KG1 (cell line): ENCODE measurements at regions not wholly inside any gene's neighbourhood (a gene's known extent, or its start where the extent isn't known, plus 50 kb on each side); places are given as distances from the start of the nearest gene placed in this dataset.

Experiments used
- DNase-seq: peaks from one replicate; lab custom pipeline; 2025; lab: John Stamatoyannopoulos, UW

DNA sequence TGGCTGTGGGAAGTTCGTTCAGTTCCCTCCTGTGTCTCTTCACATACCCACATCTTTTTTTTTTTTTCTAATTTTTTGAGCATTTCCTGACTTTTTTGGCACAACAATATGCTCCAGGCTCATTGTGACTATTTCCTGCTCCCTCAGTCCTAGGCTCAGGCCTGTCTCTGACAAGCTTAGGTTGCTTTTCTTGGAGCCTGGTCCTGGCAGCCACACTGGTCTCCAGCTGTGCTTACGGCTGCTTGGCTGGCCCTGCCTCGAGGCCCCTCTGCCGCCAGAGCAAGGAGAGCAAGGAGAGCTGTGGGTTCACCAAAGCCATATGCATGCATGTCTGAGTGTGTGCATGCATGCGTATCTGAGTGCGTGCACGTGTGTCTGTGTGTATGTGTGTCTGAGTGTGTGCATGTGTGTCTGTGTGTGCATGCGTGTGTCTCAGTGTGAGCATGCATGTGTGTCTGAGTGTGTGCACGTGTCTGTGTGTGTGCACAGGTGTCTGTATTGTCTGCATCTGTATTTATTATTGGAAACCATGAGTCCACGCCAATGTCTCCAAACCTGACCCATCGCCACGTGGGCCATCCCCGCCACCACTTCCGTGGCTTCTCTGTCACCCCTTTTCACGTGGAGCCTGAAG is 766.1 kb upstream of the SALL3 start:
- DNase-seq = no peak

DNA sequence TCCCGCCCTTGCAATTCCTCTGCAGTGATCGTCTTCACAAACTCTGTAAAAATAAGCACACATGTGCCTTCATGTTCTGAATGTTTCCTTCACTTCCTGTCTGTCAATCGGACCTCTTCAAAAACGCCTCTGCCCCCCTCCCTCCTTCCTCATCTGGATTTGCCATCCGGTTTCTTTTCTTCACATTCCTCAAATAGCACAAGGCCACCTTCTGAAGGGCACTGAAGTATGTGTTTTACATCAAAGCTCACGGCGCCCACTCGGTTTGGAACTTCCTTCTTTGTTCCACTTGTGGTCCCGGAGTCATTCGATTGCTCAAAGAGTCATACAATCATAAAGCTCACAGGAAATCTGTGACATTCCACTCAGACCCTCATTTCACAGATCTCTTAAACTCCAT is 758.1 kb upstream of the SALL3 start:
- no peak for DNase-seq

DNA sequence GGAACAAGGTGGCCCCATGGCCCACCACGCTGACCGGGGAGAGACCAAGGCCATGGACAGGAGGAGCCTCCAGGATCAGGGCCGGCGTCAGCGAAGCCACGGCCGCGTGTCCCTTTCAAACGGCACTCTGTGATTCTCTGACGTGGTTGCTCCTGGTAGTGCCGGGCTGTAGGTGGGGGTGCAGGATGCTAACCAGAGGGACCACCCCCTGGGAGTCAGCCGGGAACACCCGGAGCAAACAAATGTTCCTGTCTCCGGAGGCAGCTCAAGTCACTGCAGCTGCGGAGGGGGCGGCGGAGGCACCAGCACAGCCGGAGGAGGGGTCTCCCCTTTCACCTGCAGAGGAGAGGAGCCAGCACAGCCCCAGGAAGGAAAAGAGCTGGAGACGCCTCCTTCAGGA is 750.6 kb upstream of the SALL3 start:
- no peak for DNase-seq

GRCh38 chr18:78230911-78231310 is 748.7 kb upstream of the SALL3 start:
- DNase-seq = no peak

DNA sequence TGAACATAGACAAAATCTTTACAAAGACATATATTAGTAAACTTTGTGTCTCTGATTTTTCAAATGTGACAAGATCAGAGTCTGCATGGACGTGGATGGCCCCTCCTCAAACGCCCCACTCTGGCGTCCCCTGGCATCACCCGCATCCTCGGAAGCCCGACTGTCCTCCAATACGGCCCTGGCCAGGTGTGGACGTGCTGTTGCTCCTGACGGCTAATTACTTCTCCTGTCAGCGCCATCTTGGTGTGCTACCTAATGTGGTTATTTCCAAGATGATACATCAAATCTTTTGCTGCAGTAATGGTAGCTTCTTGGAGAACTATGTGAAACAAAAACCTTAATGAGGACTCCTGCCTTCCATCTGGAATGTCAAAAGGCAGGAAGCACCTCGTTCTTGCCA is 747.4 kb upstream of the SALL3 start:
- no peak for DNase-seq

GRCh38 chr18:78237864-78238263 is 741.8 kb upstream of the SALL3 start:
- no peak for DNase-seq

- DNase-seq = no peak
Measured at GRCh38 chr18:78238404-78239089, 741.1 kb upstream of the SALL3 start.

GRCh38 chr18:78239090-78239457 is 740.5 kb upstream of the SALL3 start:
- DNase-seq = no peak

DNA sequence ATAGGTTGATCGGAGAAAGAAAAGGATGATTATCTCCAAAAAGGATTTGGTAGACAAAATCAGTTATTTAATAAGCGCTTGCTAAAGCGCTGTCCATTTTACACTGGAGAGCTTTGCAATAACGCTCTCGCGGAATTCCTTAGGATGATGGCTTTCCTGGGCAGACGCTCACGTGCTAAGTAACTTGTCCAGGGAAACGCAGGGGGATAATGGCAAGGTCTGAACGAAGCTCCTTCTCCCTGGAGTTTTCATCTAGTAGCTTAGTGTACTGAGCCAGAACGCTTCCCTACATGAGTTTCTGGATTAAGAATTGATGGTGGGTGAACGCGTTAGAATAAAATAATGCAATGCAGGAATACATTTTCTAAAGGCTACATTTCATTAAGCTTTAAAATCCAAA is 739.5 kb upstream of the SALL3 start:
- no peak for DNase-seq

DNA sequence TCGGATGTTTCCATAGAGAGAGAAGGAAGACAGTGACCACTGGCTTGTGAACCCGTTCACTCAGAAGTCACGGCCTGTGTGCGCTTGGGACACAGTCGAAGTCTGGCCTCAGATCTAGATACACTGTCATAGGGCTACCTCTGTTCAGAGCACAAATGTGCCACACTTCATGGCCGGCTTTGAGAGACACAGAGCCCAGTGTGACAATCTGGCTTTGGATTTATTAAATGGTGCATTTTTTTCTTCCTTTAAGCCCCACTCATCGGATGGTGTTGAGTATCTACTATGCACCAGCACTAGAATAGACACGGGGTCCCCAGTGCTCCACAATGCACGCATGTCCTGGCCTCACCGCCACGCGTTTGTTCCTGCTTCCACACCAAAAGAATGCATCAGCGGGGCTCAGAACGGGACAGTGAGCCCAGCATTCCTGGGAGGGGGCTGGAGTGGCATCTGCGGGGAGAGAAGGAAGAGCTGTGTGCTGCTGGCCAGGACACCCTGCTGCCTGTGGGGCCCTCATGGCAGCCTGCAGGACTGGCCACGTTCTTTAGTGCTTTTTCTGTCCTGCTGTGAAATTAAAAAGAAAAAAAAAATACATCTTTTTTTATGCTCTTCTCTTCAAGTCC is 738.9 kb upstream of the SALL3 start:
- DNase-seq = no peak

DNA sequence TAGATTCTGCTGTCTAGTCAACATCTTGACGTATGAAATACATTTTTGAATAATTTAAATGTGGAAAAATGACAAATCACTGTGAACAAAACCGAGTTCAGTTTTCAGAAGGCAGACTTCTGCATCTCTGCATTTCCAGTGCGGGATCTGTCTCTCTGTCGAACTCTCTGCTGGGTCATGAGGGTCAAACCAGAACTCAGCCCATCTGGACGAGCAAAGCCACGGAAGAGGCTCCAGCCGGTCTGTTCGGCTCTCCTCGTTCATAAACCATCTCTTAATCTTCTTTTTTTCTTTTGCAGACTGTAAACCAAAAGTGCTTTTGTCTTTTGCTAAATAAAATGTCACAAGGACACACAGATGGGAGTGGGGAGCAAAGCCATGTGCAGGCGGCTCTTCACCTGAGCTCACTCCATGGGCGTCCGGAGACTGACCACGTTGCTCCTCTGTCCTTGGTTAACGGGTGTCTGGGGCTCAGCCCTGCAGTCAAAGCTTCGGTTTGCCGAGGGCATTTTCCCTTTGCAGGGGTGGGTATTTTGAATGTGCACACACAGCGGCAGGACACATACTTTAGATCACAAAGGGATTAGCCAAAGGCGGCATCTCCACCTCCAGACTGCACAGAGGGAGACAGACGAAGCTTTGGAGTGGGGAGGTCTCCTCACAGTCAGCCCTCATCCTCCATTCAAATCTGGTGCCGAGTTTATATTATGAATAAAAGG is 737.9 kb upstream of the SALL3 start:
- DNase-seq = no peak

DNA sequence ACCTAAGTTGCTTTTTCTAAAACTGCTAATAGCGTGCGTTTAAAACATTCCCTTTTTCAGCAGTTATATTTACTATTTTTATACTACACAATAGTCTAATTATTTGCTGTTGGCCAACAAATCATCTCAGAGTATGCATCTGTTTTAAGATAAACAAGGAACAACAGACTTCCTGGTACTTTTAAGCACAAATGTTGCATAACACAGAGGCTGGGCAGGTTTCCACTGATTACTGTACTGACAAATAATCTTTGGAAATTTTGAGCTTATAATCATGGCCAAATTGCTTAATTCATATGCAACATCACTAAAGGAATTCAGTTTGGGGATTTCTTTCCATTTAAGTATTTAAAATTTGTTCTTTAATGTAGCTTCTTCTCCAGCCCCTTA is 737.4 kb upstream of the SALL3 start:
- DNase-seq = no peak

DNA sequence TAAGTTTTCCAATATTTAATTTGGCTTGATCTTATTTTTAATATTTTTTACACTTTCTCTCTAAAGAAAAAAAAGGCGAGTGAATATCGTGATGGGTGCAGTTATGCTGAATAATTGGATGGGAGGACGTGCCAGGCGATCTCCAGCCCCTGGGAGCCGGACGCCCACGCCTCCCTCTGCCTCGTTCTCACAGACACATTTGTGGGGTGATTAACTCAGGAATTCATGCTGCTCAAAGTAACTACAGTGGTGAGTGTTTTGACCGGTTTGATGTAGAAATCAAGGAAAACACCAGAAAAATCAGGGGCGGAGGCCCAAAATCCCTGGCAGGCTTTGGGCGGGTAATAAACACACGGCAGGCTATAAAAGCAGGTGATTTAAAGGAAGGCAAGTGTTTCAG is 736.8 kb upstream of the SALL3 start:
- no peak for DNase-seq

DNA sequence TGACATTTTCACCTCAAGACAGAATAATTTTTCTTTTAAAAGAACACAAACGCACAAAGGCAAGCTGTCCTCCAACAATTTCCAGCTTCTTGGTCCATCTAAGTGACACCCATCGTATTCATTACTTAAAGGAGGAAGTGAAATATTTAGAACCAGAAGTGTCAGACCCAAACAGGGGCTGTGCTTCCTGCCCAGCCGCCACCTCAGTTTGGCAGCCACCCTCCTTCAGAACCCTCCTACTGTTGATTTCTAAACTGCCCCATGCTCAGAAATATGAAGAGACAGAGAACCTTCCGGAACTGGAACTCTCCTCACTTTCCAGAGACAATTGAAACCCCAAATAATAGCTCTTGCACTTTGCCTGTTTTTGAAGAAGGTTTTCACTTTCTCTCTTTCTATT is 734.8 kb upstream of the SALL3 start:
- DNase-seq = no peak

GRCh38 chr18:78245451-78245850 is 734.2 kb upstream of the SALL3 start:
- no peak for DNase-seq

DNA sequence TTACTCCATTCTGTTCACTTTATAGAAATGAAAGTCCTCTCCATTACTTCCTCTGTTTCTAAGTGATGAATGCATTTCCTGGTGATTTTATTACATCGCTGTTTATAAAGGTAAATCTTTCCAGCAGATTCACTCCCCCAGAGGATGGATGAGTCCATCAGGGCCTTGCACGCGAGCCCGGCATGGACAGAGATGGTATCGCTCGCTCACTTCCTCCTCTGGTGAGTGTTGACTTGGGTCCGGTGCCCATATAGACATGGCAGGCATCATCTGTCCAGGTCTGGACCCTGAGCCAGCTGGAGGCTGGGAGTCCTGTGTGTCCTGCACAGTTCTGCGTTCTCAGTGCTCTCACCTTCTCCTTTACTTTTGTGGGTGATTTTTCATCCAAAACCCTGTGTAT is 733.6 kb upstream of the SALL3 start:
- DNase-seq = no peak

DNA sequence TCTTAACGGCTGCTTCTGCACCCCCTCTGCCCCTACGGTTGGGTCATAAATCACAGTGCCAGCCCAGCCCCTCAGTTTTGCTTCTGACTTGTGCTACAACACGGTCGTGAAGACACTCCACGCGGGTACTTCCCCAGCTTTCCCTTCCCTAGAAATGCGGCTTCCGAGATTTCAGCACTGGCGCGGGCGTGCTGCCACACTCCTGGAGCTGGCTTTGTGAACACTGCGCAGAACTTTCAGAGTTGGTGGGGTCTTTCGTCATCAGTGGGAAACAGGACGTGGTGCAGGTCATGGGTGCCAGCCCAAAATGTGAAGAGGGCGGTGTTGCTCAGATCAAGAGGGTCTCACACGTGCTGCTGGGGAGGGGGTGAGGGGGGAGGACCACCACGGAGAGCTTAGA is 733.0 kb upstream of the SALL3 start:
- no peak for DNase-seq

DNA sequence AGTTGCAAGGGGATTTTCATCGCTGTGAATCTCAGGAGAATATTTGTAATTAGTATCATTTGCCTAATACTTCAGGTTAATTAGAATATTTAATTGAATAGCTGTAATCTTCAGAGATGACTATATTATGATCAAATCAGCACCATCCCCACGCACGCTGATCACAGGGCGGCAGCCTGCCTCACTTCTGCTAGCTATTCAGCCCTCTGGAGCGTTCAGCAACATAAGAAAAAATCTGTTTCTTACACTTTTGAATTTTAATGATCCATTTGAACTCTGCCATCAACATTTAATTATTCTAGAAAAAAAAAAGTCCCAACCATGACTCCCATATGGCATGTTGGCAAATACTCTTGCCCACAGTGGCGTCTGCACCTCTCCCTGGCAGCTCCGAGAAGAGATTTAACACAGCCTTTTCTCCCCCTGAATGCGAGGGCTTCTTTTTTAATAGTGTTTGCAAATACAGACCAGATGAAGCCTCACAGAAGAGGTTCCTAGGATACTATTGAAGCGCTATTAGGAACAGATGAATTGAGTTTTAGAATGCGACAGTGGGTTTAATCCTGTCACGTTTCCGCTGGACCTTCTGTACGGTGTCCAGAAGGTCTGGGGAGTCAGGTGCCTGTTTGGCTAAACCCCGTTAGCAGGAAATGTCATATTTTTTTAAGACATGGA is 731.9 kb upstream of the SALL3 start:
- no peak for DNase-seq

GRCh38 chr18:78255013-78255412 is 724.6 kb upstream of the SALL3 start:
- DNase-seq = no peak

DNA sequence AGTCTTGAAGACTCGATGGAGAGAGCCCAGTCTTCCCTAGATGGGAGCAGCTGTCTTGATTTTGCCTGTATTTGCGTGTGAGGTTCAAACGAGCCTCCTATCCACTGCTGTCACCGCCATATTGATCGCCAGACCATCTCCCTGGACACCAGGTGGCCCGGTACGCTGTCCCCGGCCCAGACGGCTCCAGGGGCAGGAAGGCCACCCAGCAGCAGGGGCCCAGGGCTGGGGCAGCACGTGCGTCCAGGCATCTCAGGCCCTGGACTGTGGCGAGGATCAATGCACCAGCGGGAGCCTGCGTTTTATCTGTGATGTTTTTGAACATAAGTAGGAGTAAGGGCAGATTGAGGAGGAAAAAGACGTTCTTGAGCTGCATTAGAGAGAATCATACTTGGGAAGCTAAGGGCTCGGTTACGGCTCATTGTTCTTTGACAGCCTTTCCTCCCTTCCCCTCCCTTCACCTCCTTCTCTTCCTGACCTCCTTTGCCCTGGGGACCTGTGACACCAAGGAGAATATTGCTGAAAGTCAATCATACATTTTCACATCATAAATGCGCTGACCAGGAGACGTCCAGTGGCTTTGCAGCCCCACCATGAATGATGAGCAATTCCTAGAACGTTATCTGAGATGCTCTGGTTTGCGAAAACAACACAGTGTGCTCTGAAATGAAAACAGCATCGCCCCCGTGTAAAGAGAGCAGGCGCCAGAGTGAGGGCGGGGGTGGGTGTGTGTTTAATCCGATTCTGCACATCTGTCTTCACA is 711.2 kb upstream of the SALL3 start:
- no peak for DNase-seq

DNA sequence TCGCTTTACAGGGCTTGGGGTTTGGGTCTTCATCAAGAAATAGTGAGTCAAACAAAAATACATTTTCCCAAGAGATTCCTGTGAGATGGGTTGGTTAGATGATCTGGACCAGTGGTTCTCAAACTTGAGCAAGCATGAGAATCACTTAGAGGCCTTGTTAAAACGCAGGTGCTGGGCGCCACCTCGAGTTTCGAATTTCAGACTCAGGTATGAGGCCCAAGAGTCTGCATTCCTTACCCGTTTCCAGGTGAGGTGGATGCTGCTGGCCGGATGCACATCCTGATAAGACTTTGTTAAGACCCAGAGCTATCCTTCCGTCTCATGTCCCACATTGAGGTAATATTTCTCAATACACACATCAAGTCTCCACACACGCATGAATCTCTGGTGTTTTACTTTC is 707.8 kb upstream of the SALL3 start:
- no peak for DNase-seq

- DNase-seq = no peak
Measured at GRCh38 chr18:78273876-78274275, 705.7 kb upstream of the SALL3 start.
